ENCODE measurements at regions not wholly inside any gene's neighbourhood (a gene's known extent, or its start where the extent isn't known, plus 50 kb on each side); places are given as distances from the start of the nearest gene placed in this dataset.

DNA sequence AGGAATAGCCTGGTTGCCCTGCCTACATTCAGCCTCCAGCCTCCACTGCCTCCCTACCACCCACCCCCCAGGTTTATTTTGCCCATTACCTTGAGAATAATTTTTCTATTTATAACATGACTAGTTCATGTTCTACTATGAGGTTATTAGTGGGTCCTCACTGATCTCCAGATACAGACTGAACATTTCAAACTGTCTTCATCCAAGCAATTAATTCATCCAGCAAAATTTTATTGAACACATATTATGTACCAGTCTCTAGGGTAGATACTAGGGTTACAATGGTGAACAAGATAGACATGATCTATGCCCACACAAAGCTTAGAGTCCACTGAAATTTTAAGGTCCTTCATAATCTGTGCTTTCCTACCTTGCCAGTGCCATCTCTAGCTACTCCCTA, 51.6 kb upstream of the FHIP2A start (continued):
- TF ChIP-seq ZNF462 (CRISPR knock-in tag; IDR thresholded peaks at IDR 0.05) (no peak), JUNB (IDR thresholded peaks at IDR 0.05; ENCODE audit: unreplicated experiment) (no peak)

- Mint-ChIP-seq H3K9me3 (no peaks in the 10 kb centered on the region), H3K27ac (no peak overlapping the region), H3K27me3 (ENCODE audit: insufficient read depth, low read depth, poor library complexity) (peaks cover 8% of the 10 kb centered on the region), H3K4me3 (no peak overlapping the region), H3K36me3 (ENCODE audit: low read depth) (no peaks in the 10 kb centered on the region), H3K4me1 (peaks cover 5% of the 10 kb centered on the region)
- Histone ChIP-seq H2AFZ (no peak overlapping the region), H3K36me3 (ENCODE audit: insufficient read depth) (no peaks in the 10 kb centered on the region), H4K20me1 (replicated peaks; ENCODE audit: insufficient read depth) (no peaks in the 10 kb centered on the region), H3K4me2 (no peak overlapping the region), H3K4me3 (no peak overlapping the region), H3K9me2 (ENCODE audit: insufficient read depth) (no peaks in the 10 kb centered on the region), H3K27me3 (ENCODE audit: insufficient read depth) (peaks cover 31% of the 10 kb centered on the region), H3K79me2 (replicated peaks; ENCODE audit: insufficient read depth) (no peaks in the 10 kb centered on the region), H3K27ac (ENCODE audit: low read depth) (no peak overlapping the region), H3F3A (replicated peaks; ENCODE audit: low read depth) (no peaks in the 10 kb centered on the region; the same call in 1 of the 2 replicates), H3K4me1 (ENCODE audit: insufficient read depth) (peaks cover 14% of the 10 kb centered on the region)
- DNase-seq (ENCODE audit: low spot score) (no peak), ATAC-seq (no peak)
- no peak for TF ChIP-seq ZNF462 (CRISPR knock-in tag; IDR thresholded peaks at IDR 0.05)
Measured at GRCh38 chr10:114771157-114771556, 50.4 kb upstream of the FHIP2A start.
